GM18861 (cell line): ENCODE measurements at regions not wholly inside any gene's neighbourhood (a gene's known extent, or its start where the extent isn't known, plus 50 kb on each side); places are given as distances from the start of the nearest gene placed in this dataset.
"Not testable (repeated sequence)": the region's sequence is repeated elsewhere in the genome, so short reads cannot be mapped to it uniquely, and the experiment has no call there.

Experiments
- ATAC-seq: cut with Tn5 transposase; IDR thresholded peaks from one replicate; pipeline ENCODE4 v1.9.1; 2021; ENCODE audit not compliant: unreplicated experiment

GRCh38 chr13:78098249-78098648 is 179.6 kb upstream of the EDNRB start:
- ATAC-seq: no peak

GRCh38 chr13:78096221-78096620 is 177.6 kb upstream of the EDNRB start:
- ATAC-seq: no peak

DNA sequence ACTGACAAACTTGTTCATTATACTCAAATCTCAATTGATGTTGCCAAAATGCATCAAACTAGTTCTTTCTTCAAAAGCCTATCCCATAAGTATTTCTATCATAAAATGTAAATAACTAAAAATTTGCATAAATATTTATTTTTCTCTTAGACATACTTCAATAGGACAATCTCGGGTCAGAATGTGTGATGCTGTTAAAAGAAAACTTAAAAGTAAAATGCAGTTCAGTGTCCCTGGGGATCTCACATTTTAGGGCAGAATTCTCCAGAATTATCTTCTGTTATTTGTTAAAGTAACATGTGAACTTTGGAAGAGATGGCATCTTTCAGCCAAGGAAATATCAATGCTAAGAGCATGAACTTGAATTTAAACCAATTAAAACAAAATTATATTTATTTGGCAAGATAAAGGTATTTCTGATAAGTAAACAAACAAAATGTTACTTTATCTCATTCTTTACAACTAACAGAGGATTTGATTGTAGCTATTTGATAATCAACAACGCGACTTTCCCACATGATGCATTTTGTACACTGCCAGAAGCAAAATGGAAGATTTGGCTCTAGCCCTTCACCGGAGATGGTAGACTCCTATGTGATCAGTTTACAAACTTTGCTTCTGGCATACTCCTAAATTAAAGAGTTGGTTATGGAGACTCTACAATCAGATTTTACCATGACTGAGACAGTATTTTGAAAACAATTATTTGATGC is 169.5 kb upstream of the EDNRB start:
- ATAC-seq: no peak

DNA sequence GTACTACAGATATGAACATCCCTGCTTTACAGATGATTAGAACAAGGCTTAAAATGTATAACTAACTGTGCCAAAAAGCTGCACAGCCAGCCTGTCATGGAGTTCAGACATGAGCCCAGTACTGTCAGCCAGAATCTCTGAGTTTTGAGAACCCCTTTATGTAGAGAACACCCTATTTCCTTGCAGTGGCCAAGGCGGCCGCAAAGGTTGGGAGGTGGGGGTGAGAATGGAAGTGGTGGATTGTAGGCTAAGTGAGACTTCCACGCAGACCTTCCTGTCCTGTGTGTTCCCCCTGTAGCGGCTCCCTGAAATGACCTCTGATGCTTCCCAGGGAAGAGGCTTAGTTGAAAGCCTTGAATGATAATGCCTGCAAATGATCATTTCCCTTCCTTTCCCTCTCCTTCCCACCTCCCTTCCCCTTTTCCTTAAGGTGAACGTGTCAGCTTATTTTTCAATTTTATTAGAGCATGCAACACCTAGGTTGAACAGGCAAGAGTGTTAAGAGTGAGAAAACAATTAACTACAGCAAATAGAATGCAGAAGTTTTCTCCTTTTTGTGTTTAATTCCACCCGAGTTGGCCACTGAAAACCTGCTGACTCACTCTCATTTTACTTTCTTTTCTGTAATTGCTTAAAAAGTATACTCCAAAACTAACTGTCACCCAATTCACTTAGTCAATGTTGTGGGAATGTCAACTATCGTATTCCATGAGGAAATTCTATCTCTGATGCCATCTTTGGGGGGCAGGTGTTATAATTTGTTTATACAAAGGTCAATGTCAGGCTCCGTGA is 167.0 kb upstream of the EDNRB start:
- ATAC-seq: no peak

DNA sequence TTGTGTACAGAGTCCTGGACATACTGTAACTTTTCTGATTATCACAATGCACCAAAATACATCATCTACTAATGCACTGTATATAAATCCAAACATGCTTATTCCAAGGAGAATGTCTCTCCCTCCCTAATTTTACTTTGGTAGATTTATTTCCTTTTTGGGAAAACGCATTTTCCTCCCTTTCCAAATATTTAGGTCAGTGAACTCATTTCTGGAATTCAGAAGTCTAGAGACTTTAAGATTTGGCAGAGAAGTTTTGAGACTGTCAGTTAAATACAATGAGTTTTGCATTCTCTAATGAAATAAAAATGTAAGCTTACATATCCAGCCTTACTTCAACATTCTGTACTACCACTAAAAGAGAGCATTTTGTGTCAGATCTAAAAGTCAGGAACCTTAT is 165.8 kb upstream of the EDNRB start:
- ATAC-seq: no peak

- ATAC-seq: no peak
These were observed 159.5 kb upstream of the EDNRB start for GRCh38 chr13:78078168-78078567.

GRCh38 chr13:78067290-78067689 is 148.7 kb upstream of the EDNRB start:
- no peak for ATAC-seq

- no peak for ATAC-seq
These were observed 146.5 kb upstream of the EDNRB start for GRCh38 chr13:78065141-78065540.

GRCh38 chr13:78061806-78062205 is 143.2 kb upstream of the EDNRB start:
- no peak for ATAC-seq

DNA sequence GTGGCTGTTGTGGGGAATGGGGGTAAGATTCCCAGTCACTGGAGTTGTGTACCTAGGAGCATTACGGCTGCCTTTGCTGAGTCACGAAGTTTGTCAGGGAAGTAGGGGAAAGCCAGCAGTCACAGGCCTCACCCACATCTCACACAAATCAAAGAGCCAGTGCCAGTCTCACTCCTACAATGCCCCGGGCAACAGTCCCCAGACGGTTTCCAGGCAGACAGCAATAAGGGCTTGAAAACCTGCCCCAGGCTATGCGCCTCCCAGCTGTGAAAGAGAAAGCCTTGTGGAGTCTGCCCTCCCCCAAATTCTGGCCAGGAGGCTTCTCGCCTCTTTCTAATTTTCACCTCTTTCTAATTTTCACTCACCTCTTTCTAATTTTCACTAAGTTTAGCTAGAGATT is 142.3 kb upstream of the EDNRB start:
- ATAC-seq: no peak

DNA sequence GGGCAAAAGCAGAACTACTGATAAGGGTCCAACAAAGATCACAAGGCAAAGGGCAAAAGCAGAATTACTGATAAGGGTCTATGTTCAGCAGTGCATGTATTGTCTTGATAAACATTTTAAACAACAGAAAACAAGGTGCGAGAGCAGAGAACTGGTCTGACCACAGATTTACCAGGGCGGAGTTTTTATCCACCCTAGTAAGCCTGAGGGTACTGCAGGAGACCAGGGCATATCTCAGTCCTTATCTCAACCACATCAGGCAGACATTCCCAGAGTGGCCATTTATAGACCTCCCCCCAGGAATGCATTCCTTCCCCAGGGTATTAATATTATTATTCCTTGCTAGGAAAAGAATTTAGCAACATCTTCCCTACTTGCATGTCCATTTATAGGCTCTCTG is 138.2 kb upstream of the EDNRB start:
- not testable (repeated sequence) for ATAC-seq

DNA sequence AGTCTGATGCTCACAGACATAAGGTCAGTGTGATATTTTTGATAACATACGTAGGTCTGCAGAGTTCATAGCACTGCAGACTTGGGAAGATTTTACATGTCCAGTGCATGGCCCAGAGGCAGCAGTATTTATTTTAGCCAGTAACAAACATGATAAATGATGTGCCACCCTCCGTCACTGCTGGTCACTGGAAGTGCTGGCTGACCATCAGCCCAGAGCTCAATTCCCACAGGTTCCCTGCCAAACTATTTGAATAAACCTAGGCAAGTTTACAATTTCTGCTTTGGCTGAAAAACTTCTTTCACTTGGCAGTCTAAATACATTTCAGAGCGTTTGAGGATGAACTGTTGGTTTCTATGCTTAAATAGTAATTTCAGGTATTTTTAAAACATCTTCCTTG is 135.5 kb upstream of the EDNRB start:
- ATAC-seq: no peak

DNA sequence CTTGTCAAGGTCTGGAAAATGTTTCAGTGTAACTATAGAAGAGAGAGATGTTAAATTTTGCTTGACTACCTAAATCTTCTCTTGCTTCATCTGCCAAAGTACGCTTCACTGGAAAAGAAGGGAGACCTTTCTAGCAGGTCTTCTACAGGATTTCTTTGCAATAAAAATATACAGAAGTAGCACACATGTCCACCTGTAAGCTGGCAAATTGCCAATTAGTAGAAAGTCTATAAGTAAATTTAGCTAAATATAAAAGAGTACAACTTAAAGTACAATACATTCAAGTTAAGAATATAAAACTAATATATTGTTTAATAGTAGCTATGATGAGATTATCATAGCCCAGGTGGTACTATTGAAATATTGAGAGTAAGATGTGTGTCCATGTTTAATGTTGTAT is 128.5 kb upstream of the EDNRB start:
- ATAC-seq: no peak

DNA sequence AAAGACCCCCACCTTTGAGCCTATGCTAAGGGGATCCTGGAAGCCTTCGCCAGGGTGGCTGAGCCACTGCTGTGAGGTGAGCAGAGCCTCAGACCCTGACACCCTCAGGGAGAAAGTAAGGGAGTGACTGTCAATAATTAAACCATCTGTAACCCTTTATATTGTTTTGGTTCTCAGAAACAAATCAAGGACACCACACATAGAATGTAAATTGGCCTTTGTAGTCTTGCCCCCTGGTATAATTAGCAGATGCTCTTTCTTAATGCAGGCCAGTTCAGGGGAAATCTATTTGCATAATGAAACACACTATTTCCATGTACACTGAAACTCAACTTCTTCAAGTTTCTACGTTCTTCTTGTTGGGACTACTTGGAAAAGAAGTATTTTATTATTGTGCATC is 127.7 kb upstream of the EDNRB start:
- peak; percentile 92 for ATAC-seq

- peak; percentile 28 for ATAC-seq
These were observed 127.3 kb upstream of the EDNRB start for GRCh38 chr13:78045916-78046315.

GRCh38 chr13:78041366-78041765 is 122.7 kb upstream of the EDNRB start:
- not testable (repeated sequence) for ATAC-seq

DNA sequence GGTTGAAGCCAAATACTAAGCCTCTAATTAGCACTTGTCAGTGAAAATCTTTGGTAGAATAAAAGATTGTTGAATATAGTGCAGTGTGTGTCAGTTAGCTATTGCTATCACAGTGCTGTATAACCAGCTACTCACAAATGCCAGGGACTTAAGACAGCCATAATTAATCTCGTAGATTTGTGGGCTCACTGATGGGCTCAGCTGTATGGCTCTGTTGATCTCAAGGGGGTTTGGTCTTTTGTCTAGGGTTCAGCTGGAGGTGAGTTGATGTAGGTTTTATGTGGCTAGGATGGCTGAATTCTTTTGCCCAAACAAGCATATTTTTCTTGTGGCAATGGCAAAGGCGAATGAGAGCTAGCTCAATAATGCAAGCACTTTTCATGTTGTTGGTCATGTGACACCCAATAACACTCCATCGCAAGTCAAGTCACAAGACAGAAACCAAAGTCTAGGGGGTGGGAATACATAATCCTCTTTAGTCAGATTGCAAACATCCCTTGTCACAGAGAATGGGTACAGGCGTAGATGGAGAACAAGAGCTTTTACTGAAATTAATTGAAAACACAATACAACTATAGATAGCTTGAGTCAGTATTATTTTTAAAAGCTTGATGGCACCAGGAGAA is 121.7 kb upstream of the EDNRB start:
- ATAC-seq: no peak

- no peak for ATAC-seq
These were observed 118.2 kb upstream of the EDNRB start for GRCh38 chr13:78036841-78037240.

- ATAC-seq: no peak
These were observed 116.9 kb upstream of the EDNRB start for GRCh38 chr13:78035500-78035899.

- no peak for ATAC-seq
These were observed 114.9 kb upstream of the EDNRB start for GRCh38 chr13:78033509-78033908.

DNA sequence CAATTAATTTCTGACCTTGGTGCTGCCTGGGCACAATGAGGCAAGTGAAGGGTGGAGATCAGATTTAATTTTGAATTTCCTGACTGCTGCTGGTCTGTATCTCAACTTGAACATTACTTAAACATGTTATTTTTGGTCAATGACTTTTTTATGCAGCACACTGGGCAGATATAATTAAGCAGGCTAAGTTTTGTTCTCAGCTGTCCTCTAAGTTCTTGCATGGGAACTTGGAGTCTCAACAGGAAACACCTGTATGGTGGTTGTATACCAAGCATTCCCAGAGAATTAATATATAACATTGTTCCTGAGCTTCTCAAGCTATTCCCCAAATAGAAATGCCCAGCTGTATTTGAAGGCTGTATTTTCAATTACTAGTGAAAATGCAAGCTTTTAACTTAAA is 113.5 kb upstream of the EDNRB start:
- no peak for ATAC-seq

GRCh38 chr13:78030341-78030896 is 111.8 kb upstream of the EDNRB start:
- ATAC-seq: no peak
